H9 (cell line): ENCODE measurements at regions not wholly inside any gene's neighbourhood (a gene's known extent, or its start where the extent isn't known, plus 50 kb on each side); places are given as distances from the start of the nearest gene placed in this dataset.

Experiments
- DNase-seq: peaks from one replicate; pipeline ENCODE4 v3.0.0-alpha.2; 2017
- H2AFZ ChIP-seq: one replicate; pipeline ENCODE4 v1.6.1; 2013; ENCODE audit warnings: mild to moderate bottlenecking, low read length, control low read depth, moderate library complexity
- H2AK5ac ChIP-seq: 2 replicates; pipeline ENCODE4 v1.6.1; 2013; ENCODE audit warnings: low read length, control low read depth, mixed read lengths; ENCODE audit not compliant: insufficient read length
- H2BK120ac ChIP-seq: one replicate; pipeline ENCODE4 v1.6.1; 2013; ENCODE audit warnings: low read depth, mild to moderate bottlenecking, low read length, control low read depth, inconsistent platforms; ENCODE audit not compliant: poor library complexity, severe bottlenecking
- H2BK12ac ChIP-seq: 2 replicates; pipeline ENCODE4 v1.6.1; 2013; ENCODE audit warnings: low read length, control low read depth, mixed read lengths, low read depth; ENCODE audit not compliant: insufficient read length
- H2BK15ac ChIP-seq: 2 replicates; pipeline ENCODE4 v1.6.1; 2013; ENCODE audit warnings: low read depth, low read length, control low read depth
- H2BK20ac ChIP-seq: one replicate; pipeline ENCODE4 v1.6.1; 2013; ENCODE audit warnings: low read depth, mild to moderate bottlenecking, low read length, control low read depth, inconsistent platforms; ENCODE audit not compliant: poor library complexity, severe bottlenecking
- H2BK5ac ChIP-seq: 2 replicates; pipeline ENCODE4 v1.6.1; 2013; ENCODE audit warnings: low read length, control low read depth, mixed read lengths; ENCODE audit not compliant: insufficient read length
- H3K14ac ChIP-seq: 2 replicates; pipeline ENCODE4 v1.6.1; 2013; ENCODE audit warnings: low read length, control low read depth; ENCODE audit not compliant: insufficient read depth
- H3K18ac ChIP-seq: 2 replicates; pipeline ENCODE4 v1.6.1; 2013; ENCODE audit warnings: low read depth, mild to moderate bottlenecking, mixed read lengths, low read length, control low read depth; ENCODE audit not compliant: insufficient read length
- H3K23ac ChIP-seq: 2 replicates; pipeline ENCODE4 v1.6.1; 2013; ENCODE audit warnings: low read length, control low read depth, mixed read lengths, low read depth; ENCODE audit not compliant: insufficient read length
- H3K23me2 ChIP-seq: 2 replicates; pipeline ENCODE4 v1.6.1; 2013; ENCODE audit warnings: low read depth, mild to moderate bottlenecking, mixed read lengths, low read length, control low read depth; ENCODE audit not compliant: insufficient read length, poor library complexity, severe bottlenecking
- H3K27ac ChIP-seq: 2 replicates; pipeline ENCODE4 v1.5.1; 2013; ENCODE audit warnings: low read length, control low read depth, mixed read lengths, low read depth; ENCODE audit not compliant: insufficient read length
- H3K27me3 ChIP-seq: 2 replicates; pipeline ENCODE4 v1.6.1; 2013; ENCODE audit warnings: low read length, control low read depth, inconsistent platforms; ENCODE audit not compliant: insufficient read depth
- H3K4ac ChIP-seq: 2 replicates; pipeline ENCODE4 v1.6.1; 2013; ENCODE audit warnings: low read depth, mild to moderate bottlenecking, control low read depth, inconsistent platforms, low read length, moderate library complexity
- H3K4me1 ChIP-seq: 2 replicates; pipeline ENCODE4 v1.6.1; 2013; ENCODE audit warnings: low read length, control low read depth, inconsistent platforms; ENCODE audit not compliant: insufficient read depth
- H3K4me2 ChIP-seq: 2 replicates; pipeline ENCODE4 v1.6.1; 2013; ENCODE audit warnings: low read length, control low read depth, mixed read lengths; ENCODE audit not compliant: insufficient read length, insufficient read depth
- H3K56ac ChIP-seq: 2 replicates; pipeline ENCODE4 v1.6.1; 2013; ENCODE audit warnings: low read depth, mild to moderate bottlenecking, mixed read lengths, low read length, control low read depth; ENCODE audit not compliant: insufficient read length
- H3K79me1 ChIP-seq: 2 replicates; pipeline ENCODE4 v1.6.1; 2013; ENCODE audit warnings: low read depth, mild to moderate bottlenecking, moderate library complexity, low read length, control low read depth, inconsistent platforms; ENCODE audit not compliant: insufficient read depth, poor library complexity, severe bottlenecking
- H3K79me2 ChIP-seq: 2 replicates; pipeline ENCODE4 v1.6.1; 2013; ENCODE audit warnings: low read length, control low read depth, inconsistent platforms; ENCODE audit not compliant: insufficient read depth
- H3K9ac ChIP-seq: 2 replicates; pipeline ENCODE4 v1.6.1; 2013; ENCODE audit warnings: low read length, control low read depth, mixed read lengths; ENCODE audit not compliant: insufficient read length; ENCODE audit errors: extremely low read depth
- H3K9me3 ChIP-seq: one replicate; pipeline ENCODE4 v1.6.1; 2013; ENCODE audit warnings: low read depth, low read length, inconsistent platforms; ENCODE audit not compliant: control insufficient read depth
- H3T11ph ChIP-seq: one replicate; pipeline ENCODE4 v1.6.1; 2013; ENCODE audit warnings: mild to moderate bottlenecking, low read length, control low read depth, inconsistent platforms
- H4K20me1 ChIP-seq: one replicate; pipeline ENCODE4 v1.6.1; 2013; ENCODE audit not compliant: control insufficient read depth, insufficient read length, insufficient read depth
- H4K5ac ChIP-seq: 2 replicates; pipeline ENCODE4 v1.6.1; 2013; ENCODE audit warnings: low read depth, mild to moderate bottlenecking, mixed read lengths, low read length, control low read depth; ENCODE audit not compliant: insufficient read length
- H4K8ac ChIP-seq: replicated peaks from 2 replicates; pipeline ENCODE4 v1.6.1; 2013; ENCODE audit warnings: low read length, control low read depth, mixed read lengths, low read depth; ENCODE audit not compliant: insufficient read length
- H4K91ac ChIP-seq: 2 replicates; pipeline ENCODE4 v1.6.1; 2013; ENCODE audit warnings: low read depth, mild to moderate bottlenecking, moderate library complexity, mixed read lengths, low read length, control low read depth; ENCODE audit not compliant: insufficient read length
- H3K27ac Mint-ChIP-seq, 3 experiments: 2 replicates in 2 of 3; 3 replicates in 1 of 3; pipeline ENCODE4 v1.8.0; 2020 to 2021; ENCODE audit warnings: mixed read lengths in 3 of 3, mild to moderate bottlenecking in 1 of 3, moderate library complexity in 1 of 3
- H3K27me3 Mint-ChIP-seq: 2 replicates; pipeline ENCODE4 v1.8.0; 2021; ENCODE audit warnings: low read depth, mild to moderate bottlenecking, moderate library complexity, mixed read lengths
- H3K36me3 Mint-ChIP-seq, 3 experiments: 2 replicates in 2 of 3; 3 replicates in 1 of 3; pipeline ENCODE4 v1.8.0; 2020 to 2021; ENCODE audit warnings: low read depth in 3 of 3, mixed read lengths in 3 of 3; ENCODE audit not compliant: insufficient read depth in 1 of 3
- H3K4me1 Mint-ChIP-seq, 2 experiments: 2 replicates each; pipeline ENCODE4 v1.8.0; 2020; ENCODE audit warnings: mixed read lengths in 2 of 2
- H3K4me3 Mint-ChIP-seq, 2 experiments: 2 replicates in 1 of 2; 3 replicates in 1 of 2; pipeline ENCODE4 v1.8.0; 2020 to 2021; ENCODE audit warnings: mild to moderate bottlenecking in 2 of 2, mixed read lengths in 2 of 2, moderate library complexity in 1 of 2
- H3K9me3 Mint-ChIP-seq, 2 experiments: 2 replicates in 1 of 2; 3 replicates in 1 of 2; pipeline ENCODE4 v1.8.0; 2020; ENCODE audit warnings: mild to moderate bottlenecking in 2 of 2, mixed read lengths in 2 of 2, moderate library complexity in 1 of 2
- WGBS: extraction: QIAGEN DNeasy Blood & Tissue Kit; methylation state at CpG from one replicate; pipeline ENCODE4 v1.1.7; 2013; ENCODE audit warnings: missing lambda C conversion rate, low lambda C conversion rate, mixed read lengths; ENCODE audit not compliant: insufficient read length; ENCODE audit errors: extremely low coverage; 5-methylcytosine and 5-hydroxymethylcytosine counted together
- TF ChIP-seq, protein P1 (sequence below): fragments of 200-600 bp; sonication (generic); conservative IDR thresholded peaks from 3 replicates; pipeline ENCODE4 v1.8.0; 2021; ENCODE audit warnings: antibody characterized with exemption, mild to moderate bottlenecking

DNA sequence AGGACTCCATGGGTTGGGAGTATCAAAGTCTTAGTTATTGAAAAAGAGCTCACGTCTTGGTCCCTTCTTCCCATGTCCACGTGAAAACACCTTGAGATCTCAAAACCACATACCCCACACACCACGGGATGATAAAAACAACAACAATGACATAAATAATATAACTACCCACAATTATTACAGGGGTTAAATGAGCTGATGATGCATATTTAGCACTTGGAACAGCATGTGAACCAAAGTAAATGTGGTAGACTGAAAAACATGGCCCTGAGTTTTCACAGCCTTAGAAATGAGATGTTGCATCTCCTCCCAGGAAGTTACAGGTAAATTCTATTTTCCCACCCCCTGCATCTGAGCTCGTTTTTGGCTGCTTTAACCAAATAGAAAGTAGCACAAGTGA lies 208.9 kb downstream of the C16orf95 start:
- Histone ChIP-seq H3K4me2 (no peak overlapping the region), H3K18ac (no peak overlapping the region), H3K79me1 (no peaks in the 10 kb centered on the region), H3K56ac (no peak overlapping the region), H4K20me1 (no peaks in the 10 kb centered on the region), H3K9me3 (no peaks in the 10 kb centered on the region), H3K23ac (no peak overlapping the region), H3K27me3 (no peaks in the 10 kb centered on the region), H2BK120ac (no peak overlapping the region), H4K5ac (no peak overlapping the region), H3T11ph (no peak overlapping the region), H2BK15ac (no peak overlapping the region), H3K23me2 (no peaks in the 10 kb centered on the region), H3K9ac (no peak overlapping the region), H2AK5ac (peak overlapping the region; percentile 5), H2BK5ac (no peak overlapping the region), H4K8ac (no peak overlapping the region), H2BK20ac (no peak overlapping the region), H3K4me1 (peaks cover 3% of the 10 kb centered on the region; the same call in 1 of the 2 replicates), H3K79me2 (no peaks in the 10 kb centered on the region), H4K91ac (no peak overlapping the region), H2BK12ac (no peak overlapping the region), H3K4ac (no peak overlapping the region), H3K14ac (no peak overlapping the region), H3K27ac (no peak overlapping the region), H2AFZ (no peak overlapping the region)
- no peaks in the 10 kb centered on the region; the same call in none of the 2 replicates for H3K27me3 Mint-ChIP-seq
- TF ChIP-seq, protein P1, sequence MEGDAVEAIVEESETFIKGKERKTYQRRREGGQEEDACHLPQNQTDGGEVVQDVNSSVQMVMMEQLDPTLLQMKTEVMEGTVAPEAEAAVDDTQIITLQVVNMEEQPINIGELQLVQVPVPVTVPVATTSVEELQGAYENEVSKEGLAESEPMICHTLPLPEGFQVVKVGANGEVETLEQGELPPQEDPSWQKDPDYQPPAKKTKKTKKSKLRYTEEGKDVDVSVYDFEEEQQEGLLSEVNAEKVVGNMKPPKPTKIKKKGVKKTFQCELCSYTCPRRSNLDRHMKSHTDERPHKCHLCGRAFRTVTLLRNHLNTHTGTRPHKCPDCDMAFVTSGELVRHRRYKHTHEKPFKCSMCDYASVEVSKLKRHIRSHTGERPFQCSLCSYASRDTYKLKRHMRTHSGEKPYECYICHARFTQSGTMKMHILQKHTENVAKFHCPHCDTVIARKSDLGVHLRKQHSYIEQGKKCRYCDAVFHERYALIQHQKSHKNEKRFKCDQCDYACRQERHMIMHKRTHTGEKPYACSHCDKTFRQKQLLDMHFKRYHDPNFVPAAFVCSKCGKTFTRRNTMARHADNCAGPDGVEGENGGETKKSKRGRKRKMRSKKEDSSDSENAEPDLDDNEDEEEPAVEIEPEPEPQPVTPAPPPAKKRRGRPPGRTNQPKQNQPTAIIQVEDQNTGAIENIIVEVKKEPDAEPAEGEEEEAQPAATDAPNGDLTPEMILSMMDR = no peak
- no peak overlapping the region for H3K4me3 Mint-ChIP-seq
- no peak for DNase-seq
- no CpG with 5 or more reads among the region's 4 CpGs for WGBS
- peaks cover 19 to 21% of the 10 kb centered on the region in 2 experiments for H3K4me1 Mint-ChIP-seq
- peaks cover 0 to 2% (median 0%) of the 10 kb centered on the region in 3 experiments; a peak in 2 of 7 replicates for H3K36me3 Mint-ChIP-seq
- peaks cover 0 to 9% of the 10 kb centered on the region in 2 experiments; a peak in 3 of 5 replicates for H3K9me3 Mint-ChIP-seq
- H3K27ac Mint-ChIP-seq = no peak overlapping the region
